GM23338 (cell line): ENCODE measurements at regions not wholly inside any gene's neighbourhood (a gene's known extent, or its start where the extent isn't known, plus 50 kb on each side); places are given as distances from the start of the nearest gene placed in this dataset.
"Not testable (repeated sequence)": the region's sequence is repeated elsewhere in the genome, so short reads cannot be mapped to it uniquely, and the experiment has no call there.

Experiments
- ATAC-seq: fragments of 200-7000 bp; cut with Tn5 transposase; 3 replicates; pipeline ENCODE4 v1.9.1; 2020
- DNase-seq: peaks from one replicate; pipeline ENCODE4 v3.0.0-alpha.2; 2015; ENCODE audit warnings: low spot score
- H2AFZ ChIP-seq: fragments of 200-600 bp; sonication (generic); 2 replicates; pipeline ENCODE4 v1.8.0; 2016; ENCODE audit warnings: antibody characterized with exemption, mild to moderate bottlenecking, moderate library complexity
- H3F3A ChIP-seq: fragments of 200-600 bp; sonication (generic); replicated peaks from 2 replicates; pipeline ENCODE4 v1.8.0; 2017; ENCODE audit warnings: antibody characterized with exemption, mixed run types, low read depth
- H3K27ac ChIP-seq: fragments of 200-600 bp; sonication (generic); 2 replicates; pipeline ENCODE4 v1.6.1; 2016; ENCODE audit warnings: low read depth
- H3K27me3 ChIP-seq: fragments of 200-600 bp; sonication (generic); 2 replicates; pipeline ENCODE4 v1.8.0; 2016; ENCODE audit warnings: mild to moderate bottlenecking, mixed run types, moderate library complexity; ENCODE audit not compliant: insufficient read depth
- H3K36me3 ChIP-seq: fragments of 200-600 bp; sonication (generic); 2 replicates; pipeline ENCODE4 v1.8.0; 2016; ENCODE audit warnings: mild to moderate bottlenecking; ENCODE audit not compliant: insufficient read depth
- H3K4me1 ChIP-seq: fragments of 200-600 bp; sonication (generic); 2 replicates; pipeline ENCODE4 v1.8.0; 2016; ENCODE audit warnings: mild to moderate bottlenecking, moderate library complexity; ENCODE audit not compliant: insufficient read depth
- H3K4me2 ChIP-seq: fragments of 200-600 bp; sonication (generic); 2 replicates; pipeline ENCODE4 v1.7.1; 2017; ENCODE audit warnings: mixed run types
- H3K4me3 ChIP-seq: fragments of 200-600 bp; sonication (generic); 2 replicates; pipeline ENCODE4 v1.6.1; 2016; ENCODE audit warnings: mixed run types
- H3K79me2 ChIP-seq: fragments of 200-600 bp; sonication (generic); replicated peaks from 2 replicates; pipeline ENCODE4 v1.8.0; 2017; ENCODE audit warnings: mild to moderate bottlenecking; ENCODE audit not compliant: insufficient read depth
- H3K9me2 ChIP-seq: fragments of 200-600 bp; sonication (generic); 2 replicates; pipeline ENCODE4 v1.8.0; 2017; ENCODE audit not compliant: insufficient read depth
- H4K20me1 ChIP-seq: fragments of 200-600 bp; sonication (generic); replicated peaks from 2 replicates; pipeline ENCODE4 v1.8.0; 2017; ENCODE audit warnings: mild to moderate bottlenecking; ENCODE audit not compliant: insufficient read depth
- H3K27ac Mint-ChIP-seq: 2 replicates; pipeline ENCODE4 v1.8.0; 2020; ENCODE audit warnings: inconsistent platforms, mild to moderate bottlenecking, moderate library complexity, mixed read lengths
- H3K27me3 Mint-ChIP-seq: 3 replicates; pipeline ENCODE4 v1.8.0; 2022; ENCODE audit warnings: low read depth, mild to moderate bottlenecking, moderate library complexity, mixed read lengths, inconsistent platforms; ENCODE audit not compliant: insufficient read depth, poor library complexity
- H3K36me3 Mint-ChIP-seq: 3 replicates; pipeline ENCODE4 v1.8.0; 2021; ENCODE audit warnings: low read depth, mild to moderate bottlenecking, inconsistent platforms, moderate library complexity, mixed read lengths
- H3K4me1 Mint-ChIP-seq: 3 replicates; pipeline ENCODE4 v1.8.0; 2020; ENCODE audit warnings: mild to moderate bottlenecking, inconsistent platforms, mixed read lengths
- H3K4me3 Mint-ChIP-seq: 3 replicates; pipeline ENCODE4 v1.8.0; 2021; ENCODE audit warnings: moderate library complexity, mild to moderate bottlenecking, inconsistent platforms, mixed read lengths
- H3K9me3 Mint-ChIP-seq: 3 replicates; pipeline ENCODE4 v1.8.0; 2020; ENCODE audit warnings: moderate library complexity, mild to moderate bottlenecking, inconsistent platforms, mixed read lengths

DNA sequence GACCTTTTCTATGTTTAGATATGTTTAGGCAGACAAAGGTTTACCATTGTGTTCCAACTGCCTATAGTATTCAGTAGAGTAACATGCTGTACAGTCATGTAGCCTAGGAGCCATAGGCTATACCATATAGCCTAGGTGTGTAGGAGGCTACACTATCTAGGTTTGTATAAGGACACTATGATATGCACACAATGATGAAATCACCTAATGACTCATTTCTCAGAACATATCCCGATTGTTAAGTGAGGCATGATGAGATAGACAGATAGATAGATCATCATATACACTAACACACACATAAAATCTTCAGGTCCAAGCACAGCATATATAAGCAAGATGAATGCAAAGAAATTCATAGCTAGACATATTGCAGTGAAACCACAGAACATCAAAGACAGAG is 177.4 kb downstream of the NPIPA8 start:
- not testable (repeated sequence) for H3K27ac ChIP-seq, H3K4me1 Mint-ChIP-seq, H3K9me3 Mint-ChIP-seq, DNase-seq, H3K79me2 ChIP-seq, H3K4me2 ChIP-seq, H3K36me3 Mint-ChIP-seq, H3K27me3 ChIP-seq, H3K36me3 ChIP-seq, H3K27me3 Mint-ChIP-seq, H2AFZ ChIP-seq, H3K4me1 ChIP-seq, H3K27ac Mint-ChIP-seq, H4K20me1 ChIP-seq, H3K9me2 ChIP-seq, ATAC-seq, H3F3A ChIP-seq, H3K4me3 ChIP-seq, H3K4me3 Mint-ChIP-seq

DNA sequence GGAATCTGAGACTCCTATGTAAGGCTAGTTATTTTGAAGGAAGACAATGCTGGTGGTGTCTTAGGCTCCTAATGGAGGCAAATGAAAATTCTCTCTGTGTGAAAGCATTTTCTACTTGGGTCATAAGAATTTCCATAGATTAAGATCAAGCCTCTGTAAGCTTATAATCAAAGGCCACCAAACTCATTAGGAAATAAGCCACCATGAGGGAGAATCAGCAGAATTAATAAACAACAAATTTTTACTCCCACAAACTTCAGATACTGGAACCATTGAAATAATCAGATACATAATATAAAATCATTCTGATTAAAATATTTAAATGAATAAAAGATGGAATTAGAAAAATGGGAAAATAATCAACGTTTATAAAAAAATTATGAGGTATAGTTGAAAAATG is 178.7 kb downstream of the NPIPA8 start:
- not testable (repeated sequence) for H3K27ac ChIP-seq, H3K27me3 ChIP-seq, H3K79me2 ChIP-seq, DNase-seq, H3K27ac Mint-ChIP-seq, H3F3A ChIP-seq, H3K4me3 Mint-ChIP-seq, H3K4me2 ChIP-seq, H3K4me3 ChIP-seq, H4K20me1 ChIP-seq, H3K36me3 Mint-ChIP-seq, H3K9me3 Mint-ChIP-seq, H3K4me1 ChIP-seq, H3K9me2 ChIP-seq, H3K4me1 Mint-ChIP-seq, H3K36me3 ChIP-seq, ATAC-seq, H2AFZ ChIP-seq, H3K27me3 Mint-ChIP-seq

GRCh38 chr16:18152832-18153231 is 183.7 kb downstream of the NPIPA8 start:
- not testable (repeated sequence) for H3K36me3 Mint-ChIP-seq, H3F3A ChIP-seq, H3K27me3 Mint-ChIP-seq, H2AFZ ChIP-seq, H4K20me1 ChIP-seq, H3K27ac ChIP-seq, ATAC-seq, DNase-seq, H3K79me2 ChIP-seq, H3K4me3 Mint-ChIP-seq, H3K9me3 Mint-ChIP-seq, H3K27me3 ChIP-seq, H3K36me3 ChIP-seq, H3K27ac Mint-ChIP-seq, H3K9me2 ChIP-seq, H3K4me1 ChIP-seq, H3K4me1 Mint-ChIP-seq, H3K4me2 ChIP-seq, H3K4me3 ChIP-seq

GRCh38 chr16:18148132-18148531 is 188.4 kb downstream of the NPIPA8 start:
- not testable (repeated sequence) for H3F3A ChIP-seq, H3K4me3 Mint-ChIP-seq, H3K4me2 ChIP-seq, H3K27me3 Mint-ChIP-seq, H3K27ac Mint-ChIP-seq, H3K79me2 ChIP-seq, H3K36me3 Mint-ChIP-seq, H3K36me3 ChIP-seq, H3K4me1 Mint-ChIP-seq, H4K20me1 ChIP-seq, H3K27me3 ChIP-seq, H3K27ac ChIP-seq, H3K9me2 ChIP-seq, H3K4me3 ChIP-seq, ATAC-seq, DNase-seq, H2AFZ ChIP-seq, H3K9me3 Mint-ChIP-seq, H3K4me1 ChIP-seq

GRCh38 chr16:18146601-18147142 is 189.9 kb downstream of the NPIPA8 start:
- H3K36me3 ChIP-seq, H3K79me2 ChIP-seq, H3K9me3 Mint-ChIP-seq, H3K36me3 Mint-ChIP-seq, H3K27me3 Mint-ChIP-seq, H3K4me2 ChIP-seq, H3K27ac Mint-ChIP-seq, H3K27ac ChIP-seq, H3K4me3 ChIP-seq, H4K20me1 ChIP-seq, H3K4me1 Mint-ChIP-seq, H3K4me3 Mint-ChIP-seq, H3K4me1 ChIP-seq, ATAC-seq, H3K27me3 ChIP-seq, H3K9me2 ChIP-seq, H3F3A ChIP-seq, H2AFZ ChIP-seq, DNase-seq: not testable (repeated sequence)

DNA sequence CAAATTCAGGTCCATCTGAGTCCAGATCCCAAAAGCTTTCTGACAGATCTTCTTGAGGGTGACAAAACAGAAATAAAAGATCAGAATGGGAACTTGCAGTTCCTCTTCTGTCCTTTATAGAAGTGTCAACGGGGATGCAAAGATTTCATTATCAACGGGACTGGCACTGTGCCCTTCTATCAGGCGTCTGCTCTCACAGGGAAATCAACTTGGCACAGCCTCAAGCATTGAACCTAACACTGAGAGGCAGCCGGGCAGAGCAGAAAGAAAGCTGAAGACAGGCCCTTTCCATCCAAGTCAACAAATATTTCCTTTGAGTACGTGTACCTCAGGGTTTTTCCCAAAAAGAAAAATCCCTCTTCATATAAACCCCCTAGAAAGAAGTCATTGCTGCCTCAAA is 194.5 kb downstream of the NPIPA8 start:
- H3K9me3 Mint-ChIP-seq, H3K79me2 ChIP-seq, H2AFZ ChIP-seq, ATAC-seq, H3K36me3 Mint-ChIP-seq, H3K4me1 ChIP-seq, H3K36me3 ChIP-seq, H3K4me2 ChIP-seq, DNase-seq, H3K4me3 ChIP-seq, H3K4me3 Mint-ChIP-seq, H3K27ac Mint-ChIP-seq, H3K27me3 ChIP-seq, H3F3A ChIP-seq, H3K27ac ChIP-seq, H4K20me1 ChIP-seq, H3K9me2 ChIP-seq, H3K27me3 Mint-ChIP-seq, H3K4me1 Mint-ChIP-seq: not testable (repeated sequence)

DNA sequence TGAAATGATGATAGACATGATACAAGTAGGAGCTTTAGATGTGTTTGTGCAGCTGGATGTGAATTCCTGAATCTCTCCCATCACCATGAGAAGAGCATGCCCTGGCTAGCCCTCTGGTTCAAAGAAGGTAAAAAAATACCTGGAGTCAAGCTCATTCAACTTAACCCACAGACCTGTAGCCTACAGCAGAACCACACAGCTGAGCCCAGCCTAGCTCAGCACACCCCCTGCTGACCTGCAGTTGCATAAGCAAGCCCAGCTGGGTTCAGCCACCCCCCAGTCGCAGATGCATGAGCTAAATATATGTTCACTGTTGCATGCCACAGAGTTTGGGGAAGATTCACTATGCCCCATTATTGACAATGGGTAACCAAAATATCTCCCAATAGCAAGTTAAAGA is 200.2 kb downstream of the NPIPA8 start:
- H3K4me2 ChIP-seq, H3K4me3 Mint-ChIP-seq, H3K27me3 ChIP-seq, H3K4me1 ChIP-seq, H3K27ac Mint-ChIP-seq, H3K9me3 Mint-ChIP-seq, ATAC-seq, H3K79me2 ChIP-seq, H3F3A ChIP-seq, H3K4me1 Mint-ChIP-seq, H3K27ac ChIP-seq, H4K20me1 ChIP-seq, H3K4me3 ChIP-seq, DNase-seq, H3K36me3 Mint-ChIP-seq, H3K36me3 ChIP-seq, H3K27me3 Mint-ChIP-seq, H3K9me2 ChIP-seq, H2AFZ ChIP-seq: not testable (repeated sequence)
